K562 (cell line): ENCODE measurements at regions not wholly inside any gene's neighbourhood (a gene's known extent, or its start where the extent isn't known, plus 50 kb on each side); places are given as distances from the start of the nearest gene placed in this dataset.
A peak's percentile ranks its signal among the peaks of the same experiment; 100 is the strongest.

Experiments used
- ATAC-seq: fragments of 200-7000 bp; cut with Tn5 transposase; 3 replicates; pipeline ENCODE4 v1.9.1; 2020; ENCODE audit warnings: moderate library complexity
- BruUV-seq: library from RNA; stranded (reverse); fragments of 400-500 nt; replicated peaks from 2 replicates; lab custom pipeline; 2021; lab: Mats Ljungman, UMichigan
- CTCF ChIA-PET: fragments of 300-600 bp; formaldehyde crosslinking; extraction: SDS; loops from one replicate; lab custom pipeline; 2021; ENCODE audit warnings: low intra/inter-chr PET ratio; lab: Yijun Ruan, JAX
- POLR2A ChIA-PET: fragments of 300-600, 350-650 bp; sonication (Branson Sonifier 250); formaldehyde crosslinking; extraction: SDS; loops from one replicate; lab custom pipeline; 2021; ENCODE audit warnings: antibody characterized with exemption, inconsistent platforms; lab: Yijun Ruan, JAX
- DNase-seq, 4 experiments: peaks; one replicate each; pipeline versions ENCODE4 v3.0.0 to v3.0.0-alpha.2; 2011 to 2018; ENCODE audit warnings: low spot score in 3 of 4, mixed read lengths in 3 of 4; ENCODE audit errors: extremely low read depth in 1 of 4
- FAIRE-seq: peaks from 2 replicates; lab custom pipeline; 2011; peaks lifted over from hg19 to GRCh38; lab: Jason Lieb, UNC
- H2AFZ ChIP-seq: 2 replicates; pipeline ENCODE4 v1.6.0; 2011; ENCODE audit warnings: low read depth, low read length, control low read depth, inconsistent platforms
- H3K27ac ChIP-seq: fragments of 200-600 bp; 3 replicates; pipeline ENCODE4 v1.8.0; 2011; ENCODE audit warnings: low read depth, mild to moderate bottlenecking, control low read depth, inconsistent platforms, low read length, moderate library complexity, mixed read lengths; ENCODE audit errors: extremely low read depth
- H3K27me3 ChIP-seq, 2 experiments: fragments of 300-600 bp in 1 of 2; 2 replicates in 1 of 2; 3 replicates in 1 of 2; pipeline versions ENCODE4 v1.6.0 to v1.8.0; 2011; ENCODE audit warnings: inconsistent platforms in 2 of 2, low read length in 2 of 2, mild to moderate bottlenecking in 1 of 2, mixed read lengths in 1 of 2, moderate library complexity in 1 of 2; ENCODE audit not compliant: control insufficient read depth in 2 of 2, insufficient read depth in 2 of 2
- H3K36me3 ChIP-seq: fragments of 300-600 bp; 3 replicates; pipeline ENCODE4 v1.8.0; 2011; ENCODE audit warnings: mild to moderate bottlenecking, low read length, inconsistent platforms; ENCODE audit not compliant: control insufficient read depth, insufficient read depth
- H3K4me1 ChIP-seq, 2 experiments: fragments of 200-600 bp in 1 of 2; replicated peaks in 1 of 2; 2 replicates in 1 of 2; 3 replicates in 1 of 2; pipeline versions ENCODE4 v1.5.1 to v1.8.0; 2011; ENCODE audit warnings: inconsistent platforms in 2 of 2, low read length in 2 of 2, mild to moderate bottlenecking in 1 of 2, mixed read lengths in 1 of 2, moderate library complexity in 1 of 2; ENCODE audit not compliant: control insufficient read depth in 2 of 2, insufficient read depth in 2 of 2
- H3K4me2 ChIP-seq: 2 replicates; pipeline ENCODE4 v1.6.1; 2011; ENCODE audit warnings: low read length, control low read depth, inconsistent platforms, mixed read lengths; ENCODE audit not compliant: insufficient read depth
- H3K4me3 ChIP-seq: fragments of 200-600 bp; sonication (generic), shearing (Covaris generic); 2 replicates; pipeline ENCODE4 v1.5.1; 2016; ENCODE audit warnings: control low read depth, inconsistent platforms
- H3K79me2 ChIP-seq: fragments of 200-600 bp; 3 replicates; pipeline ENCODE4 v1.8.0; 2011; ENCODE audit warnings: low read length, inconsistent platforms; ENCODE audit not compliant: control insufficient read depth, insufficient read depth
- H3K9ac ChIP-seq, 2 experiments: 2 replicates each; pipeline versions ENCODE4 v1.6.0 to v1.6.1; 2011; ENCODE audit warnings: low read depth in 2 of 2, low read length in 2 of 2, control low read depth in 1 of 2, inconsistent platforms in 1 of 2, mild to moderate bottlenecking in 1 of 2, mixed read lengths in 1 of 2; ENCODE audit not compliant: insufficient read depth in 1 of 2
- H3K9me1 ChIP-seq: one replicate; pipeline ENCODE4 v1.6.0; 2011; ENCODE audit warnings: inconsistent platforms, mild to moderate bottlenecking, low read length, moderate library complexity; ENCODE audit not compliant: control insufficient read depth, insufficient read depth
- H3K9me3 ChIP-seq: replicated peaks from 2 replicates; pipeline ENCODE4 v1.5.1; 2011; ENCODE audit warnings: low read depth, low read length, inconsistent platforms; ENCODE audit not compliant: control insufficient read depth, insufficient read depth
- H4K20me1 ChIP-seq: replicated peaks from 2 replicates; pipeline ENCODE4 v1.6.1; 2011; ENCODE audit warnings: low read length, inconsistent platforms, mixed read lengths; ENCODE audit not compliant: control insufficient read depth, insufficient read depth
- ZBTB7A ChIP-seq: IDR thresholded peaks from 2 replicates; pipeline ENCODE4 v1.6.1; 2011; ENCODE audit warnings: low read depth, mild to moderate bottlenecking, low read length, moderate library complexity, borderline replicate concordance; ENCODE audit not compliant: control insufficient read depth
- ZNF184 ChIP-seq: sonication (generic); formaldehyde crosslinking; IDR thresholded peaks from 2 replicates; pipeline ENCODE4 v1.5.0; 2020; ENCODE audit warnings: missing genetic modification reagents
- ZNF766 ChIP-seq: fragments of 200-800 bp; sonication (Bioruptor generic); conservative IDR thresholded peaks from 2 replicates; pipeline ENCODE4 v1.6.1; 2016; ENCODE audit warnings: missing genetic modification characterization, missing compliant biosample characterization
- WGBS: fragments of 100-300 bp; shearing (Covaris generic); methylation state at CpG from one replicate; pipeline ENCODE4 v1.1.6; 2016; ENCODE audit warnings: low coverage, mixed read lengths; ENCODE audit not compliant: insufficient coverage; ENCODE audit errors: missing lambda C conversion rate; 5-methylcytosine and 5-hydroxymethylcytosine counted together
- in situ Hi-C: fragments of 300-500 bp; cut with MboI; formaldehyde crosslinking; loops from 4 replicates; pipeline ENCODE4 v1.15.0; 2018; ENCODE audit warnings: inconsistent platforms, mixed read lengths
- intact Hi-C: fragments of 100-400 bp; cut with micrococcal nuclease; formaldehyde crosslinking; loops from 2 replicates; pipeline ENCODE4 v1.14.2; 2022
- TF ChIP-seq, protein P1 (sequence below): fragments of 250-450 bp; sonication (Bioruptor Pico); IDR thresholded peaks from 2 replicates; pipeline ENCODE4 v1.4.0; 2020; ENCODE audit warnings: borderline replicate concordance
- TF ChIP-seq, protein P2 (sequence below): IDR thresholded peaks from 2 replicates; pipeline ENCODE4 v1.6.1; 2016; ENCODE audit warnings: missing genetic modification characterization, missing compliant biosample characterization

DNA sequence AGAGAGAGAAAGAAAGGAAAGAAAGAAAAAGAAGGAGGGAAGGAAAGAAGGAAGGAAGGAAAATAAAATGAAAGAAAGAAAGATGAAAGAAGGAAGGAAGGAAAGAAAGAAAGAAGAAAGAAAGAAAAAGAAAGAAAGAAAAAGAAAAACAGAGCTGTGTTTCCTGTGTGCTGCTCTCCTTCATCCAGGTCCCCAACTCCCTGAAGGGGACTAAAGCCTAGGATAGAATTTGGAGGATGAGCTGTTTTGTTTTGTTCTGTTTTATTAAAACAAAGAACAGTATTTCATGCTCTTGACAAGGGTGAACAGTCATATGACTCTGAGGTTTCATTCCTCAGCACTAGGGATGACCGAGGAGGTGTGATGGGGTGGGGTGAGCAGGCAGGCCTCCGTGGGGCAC, 164.8 kb upstream of the NDN start:
- Histone ChIP-seq H2AFZ (no peak overlapping the region), H3K36me3 (no peaks in the 10 kb centered on the region), H3K27ac (no peak overlapping the region), H3K79me2 (no peaks in the 10 kb centered on the region), H3K9ac (no peak overlapping the region), H3K9me1 (no peaks in the 10 kb centered on the region), H4K20me1 (no peaks in the 10 kb centered on the region), H3K9me3 (no peaks in the 10 kb centered on the region), H3K4me1 (no peaks in the 10 kb centered on the region), H3K4me3 (no peak overlapping the region), H3K27me3 (no peaks in the 10 kb centered on the region), H3K4me2 (no peak overlapping the region)
- BruUV-seq: no TSS peak
- intact Hi-C loops: no loop called here
- ChIA-PET POLR2A (no interaction called here), CTCF (no interaction called here)
- no peak for FAIRE-seq
- in situ Hi-C loops: no loop called here
- WGBS: 0% methylated on average over 2 of the region's 2 CpGs
- TF ChIP-seq ZNF184 (CRISPR knock-in tag): no peak
- TF ChIP-seq, protein P1, sequence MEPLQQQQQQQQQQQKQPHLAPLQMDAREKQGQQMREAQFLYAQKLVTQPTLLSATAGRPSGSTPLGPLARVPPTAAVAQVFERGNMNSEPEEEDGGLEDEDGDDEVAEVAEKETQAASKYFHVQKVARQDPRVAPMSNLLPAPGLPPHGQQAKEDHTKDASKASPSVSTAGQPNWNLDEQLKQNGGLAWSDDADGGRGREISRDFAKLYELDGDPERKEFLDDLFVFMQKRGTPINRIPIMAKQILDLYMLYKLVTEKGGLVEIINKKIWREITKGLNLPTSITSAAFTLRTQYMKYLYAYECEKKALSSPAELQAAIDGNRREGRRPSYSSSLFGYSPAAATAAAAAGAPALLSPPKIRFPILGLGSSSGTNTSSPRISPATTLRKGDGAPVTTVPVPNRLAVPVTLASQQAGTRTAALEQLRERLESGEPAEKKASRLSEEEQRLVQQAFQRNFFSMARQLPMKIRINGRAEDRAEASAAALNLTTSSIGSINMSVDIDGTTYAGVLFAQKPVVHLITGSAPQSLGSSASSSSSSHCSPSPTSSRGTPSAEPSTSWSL (CRISPR knock-in tag): no peak
- TF ChIP-seq ZBTB7A: no peak
- TF ChIP-seq, protein P2, sequence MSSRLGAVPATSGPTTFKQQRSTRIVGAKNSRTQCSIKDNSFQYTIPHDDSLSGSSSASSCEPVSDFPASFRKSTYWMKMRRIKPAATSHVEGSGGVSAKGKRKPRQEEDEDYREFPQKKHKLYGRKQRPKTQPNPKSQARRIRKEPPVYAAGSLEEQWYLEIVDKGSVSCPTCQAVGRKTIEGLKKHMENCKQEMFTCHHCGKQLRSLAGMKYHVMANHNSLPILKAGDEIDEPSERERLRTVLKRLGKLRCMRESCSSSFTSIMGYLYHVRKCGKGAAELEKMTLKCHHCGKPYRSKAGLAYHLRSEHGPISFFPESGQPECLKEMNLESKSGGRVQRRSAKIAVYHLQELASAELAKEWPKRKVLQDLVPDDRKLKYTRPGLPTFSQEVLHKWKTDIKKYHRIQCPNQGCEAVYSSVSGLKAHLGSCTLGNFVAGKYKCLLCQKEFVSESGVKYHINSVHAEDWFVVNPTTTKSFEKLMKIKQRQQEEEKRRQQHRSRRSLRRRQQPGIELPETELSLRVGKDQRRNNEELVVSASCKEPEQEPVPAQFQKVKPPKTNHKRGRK (tag): 0 out of 2 replicates have a peak, but pooled peaks have one; percentile 20
- no peak for TF ChIP-seq ZNF766
- no peak for ATAC-seq
- DNase-seq: no peak
